Stimulated activated CD8-positive, alpha-beta memory T cell treated with anti-CD3 and anti-CD28 coated beads, Interleukin-15, amount 100 ng/mL, for 4 hours (primary cell): ENCODE measurements at regions not wholly inside any gene's neighbourhood (a gene's known extent, or its start where the extent isn't known, plus 50 kb on each side); places are given as distances from the start of the nearest gene placed in this dataset.

Experiments
- DNase-seq, 2 donors: peaks; one replicate each; pipeline ENCODE4 v3.0.0-alpha.2; 2020; ENCODE audit warnings: low read depth in 2 of 2

DNA sequence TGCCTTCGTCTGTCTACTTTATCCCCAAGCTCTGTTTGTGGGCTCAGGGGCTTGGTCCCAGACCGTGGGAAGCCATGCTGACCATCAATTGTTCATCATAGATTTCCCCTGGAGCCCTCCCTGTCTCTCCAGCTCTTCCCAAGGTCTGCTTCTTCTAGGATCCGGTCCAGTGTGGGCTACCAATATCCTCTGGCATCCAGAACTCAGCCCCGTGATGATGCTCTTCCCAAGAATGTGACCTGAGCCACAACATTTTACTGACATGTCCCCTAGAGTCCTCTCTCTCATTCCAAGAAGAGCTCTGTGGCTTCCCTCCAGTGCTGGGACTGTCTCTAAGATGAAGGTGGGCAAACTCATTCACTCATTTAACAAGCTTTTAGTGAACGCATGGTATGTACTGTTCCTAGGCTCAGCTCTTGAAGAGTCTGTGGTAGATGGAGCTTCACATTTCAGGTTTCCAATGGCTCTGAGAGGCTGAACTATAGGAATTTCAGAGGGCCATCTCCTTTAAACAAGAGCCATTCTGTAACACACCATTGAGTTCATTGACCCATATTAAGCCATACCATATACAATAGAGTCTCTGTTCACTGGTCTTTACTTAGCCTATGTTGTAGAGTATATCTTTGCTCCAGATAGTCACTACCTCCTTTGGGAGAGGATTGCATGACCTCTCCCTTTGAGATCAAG is 142.0 kb upstream of the APCDD1 start:
- no peak for DNase-seq

DNA sequence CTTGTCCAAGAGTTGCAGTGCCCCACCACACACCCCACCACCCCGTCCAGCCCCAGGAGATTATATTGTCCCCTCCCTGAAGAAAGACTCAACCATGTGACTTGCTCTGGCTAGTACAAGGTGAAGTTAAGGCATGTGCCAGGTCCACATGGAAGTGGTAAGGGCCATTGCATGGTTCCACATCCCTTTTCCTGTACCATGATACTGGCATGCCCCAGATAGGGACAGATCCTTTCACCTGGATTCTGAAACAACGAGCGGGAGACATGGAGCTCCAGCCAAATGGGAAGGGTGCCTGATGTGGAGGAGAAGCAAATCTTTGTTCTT is 141.5 kb upstream of the APCDD1 start:
- no peak for DNase-seq

- no peak for DNase-seq
Measured at GRCh38 chr18:10314066-10314465, 140.4 kb upstream of the APCDD1 start.

DNA sequence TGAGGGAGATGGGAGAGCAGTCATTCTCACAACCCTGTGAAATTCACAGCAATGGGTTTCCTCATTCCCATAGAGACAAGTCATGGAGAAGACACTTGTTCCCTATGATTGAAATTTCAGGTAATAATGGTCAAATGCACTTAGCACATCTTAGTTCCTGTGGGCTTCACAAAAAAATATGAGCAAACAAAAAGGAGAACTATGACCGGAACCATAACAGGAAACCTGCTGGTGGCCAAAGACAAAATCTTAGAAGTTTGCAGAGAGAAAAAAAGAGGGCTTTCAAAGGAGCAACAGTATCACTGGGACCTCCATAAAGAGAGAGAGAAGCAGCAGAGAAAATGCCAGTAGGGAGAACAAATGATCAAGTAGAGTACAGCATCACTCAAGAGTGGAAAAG is 138.9 kb upstream of the APCDD1 start:
- DNase-seq: no peak

- no peak for DNase-seq
Measured at GRCh38 chr18:10316778-10317177, 137.7 kb upstream of the APCDD1 start.

DNA sequence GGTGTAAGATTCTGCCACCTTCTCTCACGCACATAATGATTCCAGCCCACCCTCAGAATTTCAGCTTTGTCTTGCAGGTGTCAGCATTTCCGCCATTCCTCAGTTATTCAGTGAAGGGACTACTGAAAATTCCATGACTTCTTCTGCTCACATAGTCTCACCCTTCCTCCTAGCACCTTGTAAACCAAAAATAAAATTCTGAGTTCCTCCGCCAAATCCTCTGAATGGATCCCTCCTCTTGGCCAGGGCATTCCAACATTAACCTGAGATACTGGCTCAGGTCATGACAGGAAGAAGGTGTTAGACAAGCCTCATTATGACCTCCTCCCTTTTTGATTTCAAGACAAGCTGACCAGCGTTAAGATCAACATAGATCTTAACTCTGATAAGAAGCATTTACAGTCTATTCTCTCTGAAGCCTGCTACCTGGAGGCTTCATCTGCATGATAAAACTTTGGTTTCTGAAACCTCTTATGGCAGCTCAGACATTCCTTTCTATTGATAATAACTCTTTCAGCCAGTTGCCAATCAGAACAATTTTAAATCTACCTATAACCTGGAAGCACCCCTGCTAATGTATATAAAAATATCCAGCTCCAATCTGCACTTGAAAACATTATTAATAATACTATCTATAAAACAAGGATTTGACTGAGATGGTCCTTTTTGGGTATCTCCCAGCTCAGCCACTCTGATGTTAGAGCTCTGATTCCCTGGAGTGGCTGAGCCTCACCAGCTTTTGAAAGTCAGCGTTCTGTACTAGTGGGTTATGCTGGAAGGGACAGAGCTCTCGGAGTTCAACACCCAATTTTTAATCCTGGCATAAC is 136.4 kb upstream of the APCDD1 start:
- DNase-seq: no peak

- DNase-seq: no peak
Measured at GRCh38 chr18:10318691-10318970, 135.8 kb upstream of the APCDD1 start.

GRCh38 chr18:10319026-10319425 is 135.4 kb upstream of the APCDD1 start:
- no peak for DNase-seq

GRCh38 chr18:10319914-10320600 is 134.4 kb upstream of the APCDD1 start:
- DNase-seq: no peak

DNA sequence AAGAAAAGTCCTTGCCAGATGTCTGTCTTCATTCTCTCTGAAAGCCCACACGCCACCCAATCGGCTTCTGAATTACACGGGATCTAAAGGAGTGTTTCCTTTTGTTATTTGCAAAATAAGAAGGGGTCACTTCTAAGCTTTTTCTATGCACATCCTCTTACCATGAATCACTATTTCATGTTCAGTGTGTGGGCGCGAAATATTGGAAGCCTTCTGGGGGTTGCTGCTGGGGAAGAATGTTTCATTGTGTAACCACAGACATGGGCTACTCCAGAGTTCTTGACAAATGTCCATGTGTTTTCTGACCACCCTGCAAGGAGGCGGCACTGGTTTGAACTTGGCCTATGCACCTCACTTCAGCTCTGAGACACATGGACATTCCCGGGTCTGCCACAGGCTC is 133.6 kb upstream of the APCDD1 start:
- no peak for DNase-seq

DNA sequence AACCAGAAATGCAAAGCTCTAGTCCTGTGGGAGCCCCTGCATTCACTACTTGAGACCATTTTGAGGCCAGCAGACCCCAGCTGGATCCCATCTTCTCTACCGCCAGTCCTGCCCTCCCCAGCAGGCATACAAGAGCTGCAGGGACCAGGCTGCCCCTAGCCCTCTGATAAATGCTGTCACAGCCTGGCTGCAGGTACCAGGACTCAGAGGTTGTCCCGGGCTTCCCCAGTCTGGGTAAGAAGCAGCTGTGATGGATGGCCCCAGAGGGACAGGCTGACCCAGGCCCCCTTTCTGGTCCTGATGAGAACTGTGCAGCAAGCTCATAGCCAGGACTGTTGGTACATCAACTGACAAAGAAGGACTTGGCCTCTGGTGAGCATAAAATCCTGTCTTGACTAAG is 132.9 kb upstream of the APCDD1 start:
- DNase-seq: no peak

GRCh38 chr18:10322004-10322403 is 132.4 kb upstream of the APCDD1 start:
- no peak for DNase-seq

DNA sequence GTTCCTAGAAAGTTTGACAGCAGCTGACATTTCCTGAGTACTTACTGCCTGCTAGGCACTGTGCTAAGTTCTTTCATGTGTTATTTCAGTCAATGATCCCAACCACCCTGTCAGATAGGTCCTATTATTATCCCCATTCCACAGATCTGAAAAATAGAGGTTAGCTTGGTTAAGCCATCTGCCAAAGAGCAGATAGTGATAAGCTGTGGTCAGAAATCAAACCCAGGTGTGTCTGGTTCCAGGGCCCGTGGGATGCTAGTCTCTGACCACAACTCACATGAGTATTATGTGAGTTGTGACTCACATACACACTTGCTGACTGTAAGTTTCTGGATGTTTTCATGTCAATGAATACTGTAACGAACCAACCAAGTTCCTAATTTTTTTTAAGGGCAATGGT is 132.0 kb upstream of the APCDD1 start:
- no peak for DNase-seq

GRCh38 chr18:10329101-10329500 is 125.3 kb upstream of the APCDD1 start:
- DNase-seq: no peak

- no peak for DNase-seq
Measured at GRCh38 chr18:10330428-10330827, 124.0 kb upstream of the APCDD1 start.

DNA sequence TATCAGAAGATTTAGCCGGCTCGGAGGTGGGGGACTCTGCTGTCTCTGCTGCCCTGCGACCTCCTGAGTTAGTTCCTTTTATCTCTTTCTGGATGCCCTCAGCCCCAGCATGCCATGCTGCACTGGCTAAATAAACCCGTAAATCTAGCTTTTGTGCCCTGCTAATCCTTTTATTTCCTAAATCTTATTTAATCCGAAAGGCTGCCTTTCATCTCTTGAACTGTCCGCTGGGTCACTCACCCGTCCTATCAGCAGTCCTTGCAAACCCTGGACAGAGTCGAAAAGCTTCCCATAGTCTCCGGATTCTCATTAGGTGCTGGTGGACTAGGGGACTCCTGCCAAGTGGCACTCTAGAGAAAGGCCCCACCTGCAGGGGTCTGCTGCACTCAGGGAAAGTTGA is 122.0 kb upstream of the APCDD1 start:
- DNase-seq: no peak

DNA sequence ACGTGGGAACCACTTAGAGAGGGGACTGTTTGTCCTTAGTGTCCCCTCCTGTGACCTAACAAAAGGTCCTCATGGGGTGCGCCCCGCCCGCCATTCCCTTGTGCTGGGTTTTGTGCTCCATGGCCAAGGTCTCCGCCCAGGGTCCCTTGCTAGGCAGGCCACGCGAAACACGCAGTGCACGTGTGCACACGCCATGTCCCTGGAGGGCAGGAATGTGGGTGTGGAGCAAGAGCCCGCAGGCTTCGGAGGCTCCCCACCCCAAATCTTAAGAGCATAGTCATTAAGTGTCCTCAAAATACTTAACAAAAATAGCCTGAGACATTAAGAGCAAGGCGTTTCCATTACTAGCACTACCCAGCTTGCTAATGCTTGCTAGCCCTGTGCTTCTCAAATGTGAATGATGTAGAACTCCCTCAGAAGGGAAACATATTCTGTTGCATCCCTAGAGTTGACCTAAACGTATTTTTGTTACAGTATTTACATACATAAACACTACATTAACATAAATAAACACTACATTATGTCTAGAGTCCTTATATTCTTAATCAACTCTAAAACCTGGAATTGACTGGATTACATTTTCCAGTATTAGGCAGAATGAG is 117.6 kb upstream of the APCDD1 start:
- no peak for DNase-seq

GRCh38 chr18:10340821-10341220 is 113.6 kb upstream of the APCDD1 start:
- DNase-seq: no peak

DNA sequence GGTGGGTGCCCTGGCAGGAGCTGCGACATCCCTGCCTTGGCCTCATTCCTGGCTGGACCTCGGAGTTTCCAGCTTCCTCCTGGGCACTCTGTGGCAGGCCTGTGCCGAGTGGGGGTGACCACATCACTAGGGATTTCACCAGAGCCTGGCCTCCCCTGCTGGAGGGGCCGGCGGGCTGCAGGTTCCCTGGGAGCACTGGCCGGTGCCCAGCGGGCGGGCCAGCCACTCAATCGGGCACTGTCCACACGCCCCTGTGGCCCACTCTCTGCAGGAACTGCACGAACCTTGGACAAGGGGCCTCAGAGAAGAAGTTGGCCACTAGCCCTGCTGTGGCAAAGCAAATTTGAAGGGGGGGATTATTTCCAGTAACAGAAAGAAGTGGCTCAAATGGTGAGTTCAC is 110.7 kb upstream of the APCDD1 start:
- DNase-seq: no peak

GRCh38 chr18:10346749-10347415 is 107.6 kb upstream of the APCDD1 start:
- DNase-seq: no peak

DNA sequence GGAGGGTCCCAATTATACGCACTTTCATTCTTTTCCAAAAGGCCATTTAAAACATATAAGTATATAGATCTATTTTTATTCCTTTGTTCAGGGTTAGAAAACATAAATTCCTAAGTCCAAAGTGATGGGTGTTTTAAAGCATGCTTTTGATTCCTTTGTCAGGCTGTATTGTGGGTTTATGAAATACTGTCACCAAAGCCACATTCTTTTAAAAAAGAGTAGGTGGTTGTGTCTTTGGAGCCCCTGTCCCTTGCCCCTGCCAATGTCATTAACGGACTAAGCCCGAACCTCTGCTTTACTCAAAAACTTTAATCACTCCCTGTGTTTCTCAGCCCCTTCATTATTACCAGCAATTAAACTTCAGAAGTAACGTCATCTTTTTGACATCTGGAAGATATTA is 104.9 kb upstream of the APCDD1 start:
- no peak for DNase-seq

- no peak for DNase-seq
Measured at GRCh38 chr18:10350661-10351060, 103.8 kb upstream of the APCDD1 start.
